Natural killer cell (primary cell): ENCODE measurements at regions not wholly inside any gene's neighbourhood (a gene's known extent, or its start where the extent isn't known, plus 50 kb on each side); places are given as distances from the start of the nearest gene placed in this dataset.

Source experiments
- ATAC-seq, 3 donors: fragments of 150-1000 bp in 2 of 3; fragments of 200-7000 bp in 1 of 3; cut with Tn5 transposase; 1 replicate in 1 of 3; 2 replicates in 2 of 3; pipeline ENCODE4 v1.10.0; 2021; ENCODE audit warnings: mild to moderate bottlenecking in 2 of 3, moderate library complexity in 2 of 3
- DNase-seq, 2 donors: peaks; one replicate each; pipeline versions ENCODE4 v3.0.0 to v3.0.0-alpha.2; 2013 to 2021; ENCODE audit warnings: mixed read lengths in 1 of 2
- H3K27ac ChIP-seq: one replicate; pipeline ENCODE4 v1.5.1; 2013; ENCODE audit warnings: mild to moderate bottlenecking, low read length
- H3K27me3 ChIP-seq: one replicate; pipeline ENCODE4 v1.6.1; 2013; ENCODE audit warnings: low read length; ENCODE audit not compliant: control insufficient read depth, insufficient read depth
- H3K36me3 ChIP-seq: one replicate; pipeline ENCODE4 v1.6.1; 2013; ENCODE audit warnings: low read length; ENCODE audit not compliant: control insufficient read depth, insufficient read depth
- H3K4me1 ChIP-seq: one replicate; pipeline ENCODE4 v1.6.1; 2013; ENCODE audit warnings: low read length; ENCODE audit not compliant: control insufficient read depth, insufficient read depth
- H3K4me3 ChIP-seq: one replicate; pipeline ENCODE4 v1.5.1; 2013; ENCODE audit warnings: low read length
- H3K9me3 ChIP-seq: one replicate; pipeline ENCODE4 v1.6.1; 2013; ENCODE audit warnings: low read length; ENCODE audit not compliant: control insufficient read depth, insufficient read depth
- H3K27ac Mint-ChIP-seq, 2 donors: one replicate each; pipeline ENCODE4 v1.8.0; 2022; ENCODE audit warnings: mild to moderate bottlenecking in 2 of 2, mixed read lengths in 2 of 2, moderate library complexity in 1 of 2
- H3K27me3 Mint-ChIP-seq, 2 donors: one replicate each; pipeline ENCODE4 v1.8.0; 2022; ENCODE audit warnings: low read depth in 2 of 2, mixed read lengths in 2 of 2
- H3K36me3 Mint-ChIP-seq: one replicate; pipeline ENCODE4 v1.8.0; 2022; ENCODE audit warnings: mixed read lengths
- H3K4me1 Mint-ChIP-seq, 2 donors: one replicate each; pipeline ENCODE4 v1.8.0; 2022; ENCODE audit warnings: mixed read lengths in 2 of 2
- H3K4me3 Mint-ChIP-seq: one replicate; pipeline ENCODE4 v1.8.0; 2022; ENCODE audit warnings: mild to moderate bottlenecking, moderate library complexity, mixed read lengths
- H3K9me3 Mint-ChIP-seq, 2 donors: one replicate each; pipeline ENCODE4 v1.8.0; 2022; ENCODE audit warnings: mixed read lengths in 2 of 2
- WGBS: methylation state at CpG from one replicate; pipeline ENCODE4 v1.1.7; 2013; ENCODE audit warnings: missing lambda C conversion rate; ENCODE audit not compliant: insufficient coverage; 5-methylcytosine and 5-hydroxymethylcytosine counted together
- intact Hi-C: fragments of 100-400 bp; cut with micrococcal nuclease; formaldehyde crosslinking; loops from one replicate; pipeline ENCODE4 v1.14.2; 2022
- TF ChIP-seq, protein P1 (sequence below): fragments of 200-600 bp; IDR thresholded peaks from one replicate; pipeline ENCODE4 v1.8.0; 2022; ENCODE audit warnings: antibody characterized with exemption

DNA sequence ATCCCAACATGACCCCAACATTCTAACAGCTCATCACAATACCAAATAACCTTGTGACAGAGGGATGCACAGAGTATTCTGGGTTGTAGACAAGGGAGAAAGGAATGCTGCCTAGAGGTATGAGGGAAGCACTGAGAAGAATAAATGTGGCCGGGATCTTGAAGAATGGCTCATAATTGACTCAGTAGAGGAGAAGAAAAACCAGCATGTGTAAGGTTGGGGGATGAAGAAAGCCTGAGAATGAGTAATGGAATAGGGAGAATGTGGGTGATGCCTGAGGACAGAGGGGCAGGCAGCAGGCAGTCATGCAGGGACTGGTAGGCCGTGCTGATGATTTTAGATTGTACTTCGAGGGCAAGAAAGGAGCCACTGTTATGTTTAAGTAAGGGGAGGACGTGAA, 75.4 kb upstream of the ELMO1 start:
- no peaks in the 10 kb centered on the region for H3K9me3 ChIP-seq
- peaks cover 0 to 2% of the 10 kb centered on the region in 2 donors for H3K27me3 Mint-ChIP-seq
- H3K9me3 Mint-ChIP-seq, result no peaks in the 10 kb centered on the region

GRCh38 chr7:37524797-37525196, 76.1 kb upstream of the ELMO1 start:
- Histone ChIP-seq H3K4me1 (no peaks in the 10 kb centered on the region), H3K27ac (no peak overlapping the region), H3K9me3 (no peaks in the 10 kb centered on the region), H3K36me3 (no peaks in the 10 kb centered on the region), H3K27me3 (no peaks in the 10 kb centered on the region), H3K4me3 (no peak overlapping the region)
- TF ChIP-seq, protein P1, sequence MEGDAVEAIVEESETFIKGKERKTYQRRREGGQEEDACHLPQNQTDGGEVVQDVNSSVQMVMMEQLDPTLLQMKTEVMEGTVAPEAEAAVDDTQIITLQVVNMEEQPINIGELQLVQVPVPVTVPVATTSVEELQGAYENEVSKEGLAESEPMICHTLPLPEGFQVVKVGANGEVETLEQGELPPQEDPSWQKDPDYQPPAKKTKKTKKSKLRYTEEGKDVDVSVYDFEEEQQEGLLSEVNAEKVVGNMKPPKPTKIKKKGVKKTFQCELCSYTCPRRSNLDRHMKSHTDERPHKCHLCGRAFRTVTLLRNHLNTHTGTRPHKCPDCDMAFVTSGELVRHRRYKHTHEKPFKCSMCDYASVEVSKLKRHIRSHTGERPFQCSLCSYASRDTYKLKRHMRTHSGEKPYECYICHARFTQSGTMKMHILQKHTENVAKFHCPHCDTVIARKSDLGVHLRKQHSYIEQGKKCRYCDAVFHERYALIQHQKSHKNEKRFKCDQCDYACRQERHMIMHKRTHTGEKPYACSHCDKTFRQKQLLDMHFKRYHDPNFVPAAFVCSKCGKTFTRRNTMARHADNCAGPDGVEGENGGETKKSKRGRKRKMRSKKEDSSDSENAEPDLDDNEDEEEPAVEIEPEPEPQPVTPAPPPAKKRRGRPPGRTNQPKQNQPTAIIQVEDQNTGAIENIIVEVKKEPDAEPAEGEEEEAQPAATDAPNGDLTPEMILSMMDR, result no peak
- H3K9me3 Mint-ChIP-seq, result no peaks in the 10 kb centered on the region
- no peaks in the 10 kb centered on the region for H3K27me3 Mint-ChIP-seq
- H3K36me3 Mint-ChIP-seq, result no peaks in the 10 kb centered on the region
- intact Hi-C loops, result no loop called here
- DNase-seq, result no peak
- no peak overlapping the region for H3K27ac Mint-ChIP-seq
- no peaks in the 10 kb centered on the region for H3K4me1 Mint-ChIP-seq
- H3K4me3 Mint-ChIP-seq, result no peak overlapping the region
- WGBS, result 69% methylated on average over 2 of the region's 2 CpGs
- ATAC-seq, result no peak

More for the DNA sequence above, 75.4 kb upstream of the ELMO1 start:
- no peaks in the 10 kb centered on the region for H3K4me1 Mint-ChIP-seq
- TF ChIP-seq, protein P1, result no peak
- no peak overlapping the region for H3K4me3 Mint-ChIP-seq
- ATAC-seq, result no peak
- intact Hi-C loops, result no loop called here
- no peaks in the 10 kb centered on the region for H3K27me3 ChIP-seq
- H3K27ac ChIP-seq, result no peak overlapping the region
- no peaks in the 10 kb centered on the region for H3K36me3 ChIP-seq
- H3K4me1 ChIP-seq, result no peaks in the 10 kb centered on the region
- H3K36me3 Mint-ChIP-seq, result no peaks in the 10 kb centered on the region
- WGBS, result 69% methylated on average over 4 of the region's 4 CpGs
- no peak for DNase-seq
- no peak overlapping the region for H3K4me3 ChIP-seq
- H3K27ac Mint-ChIP-seq, result no peak overlapping the region

GRCh38 chr7:37526623-37527022, 78.0 kb upstream of the ELMO1 start:
- 85% methylated on average over 4 of the region's 4 CpGs for WGBS
- Mint-ChIP-seq H3K4me3 (no peak overlapping the region), H3K4me1 (no peaks in the 10 kb centered on the region), H3K27ac (no peak overlapping the region), H3K27me3 (no peaks in the 10 kb centered on the region), H3K9me3 (no peaks in the 10 kb centered on the region), H3K36me3 (no peaks in the 10 kb centered on the region)
- intact Hi-C loops, result no loop called here
- H3K36me3 ChIP-seq, result no peaks in the 10 kb centered on the region
- H3K4me1 ChIP-seq, result no peaks in the 10 kb centered on the region
- no peak overlapping the region for H3K27ac ChIP-seq
- ATAC-seq (no peak), DNase-seq (no peak)
- H3K9me3 ChIP-seq, result no peaks in the 10 kb centered on the region
- no peak overlapping the region for H3K4me3 ChIP-seq
- TF ChIP-seq, protein P1, result no peak
- no peaks in the 10 kb centered on the region for H3K27me3 ChIP-seq

DNA sequence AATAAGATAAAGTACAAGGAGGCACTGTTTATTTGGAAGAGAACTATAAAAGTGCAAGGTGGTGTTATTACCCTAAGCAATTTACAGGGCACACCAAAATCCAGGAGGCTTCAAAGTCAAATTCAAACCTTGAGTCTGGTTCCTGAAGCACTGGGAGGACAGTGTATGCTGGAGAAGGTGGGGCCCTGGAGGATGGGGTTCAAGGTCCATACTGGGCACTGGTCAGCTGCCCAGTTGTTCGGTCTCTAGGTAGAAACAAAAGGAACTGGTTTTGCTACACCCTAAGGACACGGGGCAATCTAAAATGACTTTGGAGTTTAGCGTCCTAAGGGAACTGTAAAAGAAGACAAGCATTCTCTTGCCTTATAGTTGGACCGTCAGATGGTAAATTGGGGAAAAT, 78.4 kb upstream of the ELMO1 start:
- Histone ChIP-seq H3K4me1 (no peaks in the 10 kb centered on the region), H3K36me3 (no peaks in the 10 kb centered on the region), H3K27ac (no peak overlapping the region), H3K9me3 (no peaks in the 10 kb centered on the region), H3K4me3 (no peak overlapping the region), H3K27me3 (no peaks in the 10 kb centered on the region)
- WGBS, result 93% methylated on average over 4 of the region's 4 CpGs
- ATAC-seq (no peak), DNase-seq (no peak)
- Mint-ChIP-seq H3K36me3 (no peaks in the 10 kb centered on the region), H3K27ac (no peak overlapping the region), H3K27me3 (no peaks in the 10 kb centered on the region), H3K9me3 (no peaks in the 10 kb centered on the region), H3K4me3 (no peak overlapping the region), H3K4me1 (no peaks in the 10 kb centered on the region)
- TF ChIP-seq, protein P1, result no peak
- intact Hi-C loops, result no loop called here
